NCI-H226 (cell line): ENCODE measurements at regions not wholly inside any gene's neighbourhood (a gene's known extent, or its start where the extent isn't known, plus 50 kb on each side); places are given as distances from the start of the nearest gene placed in this dataset.
A peak's percentile ranks its signal among the peaks of the same experiment; 100 is the strongest.

Source experiments
- DNase-seq: peaks from one replicate; pipeline ENCODE4 v3.0.0-alpha.2; 2015

DNA sequence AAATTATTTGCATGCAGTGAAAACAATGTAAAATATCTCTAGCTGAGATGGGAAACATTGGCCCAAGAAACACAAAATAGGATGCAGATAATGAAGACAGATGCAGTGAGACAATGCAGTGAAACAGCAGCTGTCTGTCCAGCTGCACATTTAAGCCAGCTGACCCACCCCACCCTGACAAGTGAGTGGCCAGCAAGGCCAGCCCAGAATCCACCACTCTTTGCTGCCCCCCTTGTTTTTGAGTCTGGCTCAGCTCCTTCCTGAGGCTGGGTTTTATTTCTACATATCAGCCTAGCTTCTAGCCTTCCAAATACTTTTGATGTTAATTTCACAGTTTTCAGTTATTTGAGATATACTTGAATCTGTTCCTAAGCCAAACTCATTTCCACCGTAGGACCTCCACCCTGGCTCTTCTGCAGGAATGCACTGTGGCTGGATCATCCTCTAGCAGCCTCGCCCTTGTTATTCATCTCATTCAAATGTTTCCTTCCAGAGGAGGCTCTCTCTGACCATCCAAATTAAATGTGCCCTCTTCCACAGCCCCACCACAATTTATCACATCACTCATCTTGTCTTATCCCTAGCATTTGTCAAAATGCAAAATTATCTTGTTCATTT is 154.1 kb upstream of the POU2AF2 start:
- no peak for DNase-seq

DNA sequence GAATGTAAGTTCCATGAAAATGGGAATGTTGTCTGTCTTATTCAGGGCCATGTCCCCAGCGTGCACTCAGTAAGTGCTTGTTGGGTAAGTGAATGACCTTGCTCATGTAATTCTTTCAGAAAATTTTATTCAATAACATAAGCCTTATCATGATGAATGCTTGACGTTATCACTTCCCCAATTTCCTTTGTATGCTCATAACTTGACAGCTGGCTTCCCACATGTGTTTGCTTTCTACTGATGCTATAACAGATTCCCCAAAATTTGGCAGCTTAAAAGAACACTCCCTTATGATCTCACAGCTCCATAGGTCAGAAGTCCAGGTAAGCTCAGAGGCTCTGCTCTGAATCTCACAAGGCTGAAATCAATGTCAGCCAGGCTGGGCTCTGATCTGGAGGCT is 155.8 kb upstream of the POU2AF2 start:
- DNase-seq: peak; percentile 5

DNA sequence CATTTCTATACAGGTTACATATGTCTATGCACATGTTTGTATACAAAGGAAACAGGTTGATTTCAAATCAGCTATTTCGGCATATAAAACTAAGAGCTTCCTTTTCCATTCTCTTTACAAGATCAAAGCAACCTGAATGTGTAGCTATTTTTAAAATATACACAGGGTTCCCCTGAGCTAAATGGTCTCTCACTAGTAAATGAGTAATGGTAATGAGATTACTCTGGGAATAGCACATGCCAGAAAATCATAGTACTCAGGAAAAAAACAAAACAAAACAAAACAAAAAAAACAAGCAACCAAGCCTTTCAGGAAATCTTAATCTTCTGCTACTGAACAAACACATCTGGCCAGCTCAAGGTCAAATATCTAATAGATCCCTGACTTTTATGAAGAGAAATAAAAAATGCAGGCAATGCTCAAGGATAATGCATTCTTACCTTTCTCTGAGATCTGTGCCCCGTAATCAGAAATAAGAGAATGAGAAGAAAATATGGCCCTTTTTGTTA is 156.6 kb upstream of the POU2AF2 start:
- no peak for DNase-seq

DNA sequence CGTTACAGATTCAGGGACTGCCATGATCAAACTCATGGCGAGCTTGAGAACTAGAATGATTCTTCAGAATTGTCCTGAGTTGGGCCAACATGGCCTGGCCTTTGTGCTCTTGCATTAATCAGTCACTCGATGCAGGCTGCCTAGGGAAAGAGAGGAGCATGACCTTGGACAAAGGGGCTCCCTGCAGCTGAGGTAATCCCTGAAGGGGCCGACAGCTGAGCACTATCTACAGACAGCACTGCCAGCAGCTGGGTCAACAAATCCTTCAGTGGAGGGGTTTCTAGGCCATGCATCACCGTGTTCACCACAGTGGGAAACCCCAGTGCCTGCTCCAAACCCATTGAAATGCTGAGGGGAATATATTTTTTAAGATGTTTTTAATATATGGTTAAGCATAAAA is 159.5 kb upstream of the POU2AF2 start:
- DNase-seq: no peak

DNA sequence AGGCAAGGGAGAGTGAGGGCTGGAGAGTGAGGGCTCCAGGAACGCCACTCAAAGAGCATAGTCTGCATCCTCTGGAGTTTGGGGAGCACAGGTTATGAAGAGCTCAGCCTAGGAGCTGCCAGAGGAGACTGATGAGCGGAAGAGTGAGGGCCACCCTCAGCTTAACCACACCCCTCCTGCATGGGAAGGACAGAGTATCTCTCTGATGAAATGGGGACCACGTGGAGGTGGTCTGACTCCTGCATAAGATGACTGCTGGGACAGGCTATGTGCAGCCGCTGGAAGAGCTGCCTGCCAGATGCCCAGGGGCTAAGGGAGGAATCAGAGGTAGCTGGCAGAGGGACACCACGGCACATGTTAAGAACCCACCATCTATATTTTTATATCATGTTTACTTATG is 162.9 kb upstream of the POU2AF2 start:
- no peak for DNase-seq

DNA sequence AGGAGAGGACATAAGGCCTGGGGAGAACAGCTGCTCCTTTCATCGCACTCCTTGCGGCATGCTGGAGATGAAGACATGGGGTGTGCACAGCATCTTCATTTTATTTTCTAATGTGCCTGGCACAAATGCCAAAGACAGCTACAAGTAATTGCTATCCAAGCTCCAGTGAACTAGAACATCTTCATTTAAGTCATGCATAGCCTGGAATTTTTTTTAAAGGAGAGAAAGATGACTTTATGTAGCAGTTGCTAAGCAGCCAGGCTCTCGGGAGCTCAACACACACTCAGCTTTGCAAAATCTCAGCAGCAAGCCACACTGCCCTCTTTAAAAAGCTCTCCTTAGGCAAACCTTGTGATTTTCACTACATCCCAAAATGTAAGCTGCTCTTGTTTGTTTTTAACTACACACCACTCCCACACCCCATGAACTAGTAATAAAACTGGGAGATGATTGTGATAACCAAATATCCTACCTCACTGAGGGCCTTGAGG is 164.5 kb upstream of the POU2AF2 start:
- DNase-seq: no peak

DNA sequence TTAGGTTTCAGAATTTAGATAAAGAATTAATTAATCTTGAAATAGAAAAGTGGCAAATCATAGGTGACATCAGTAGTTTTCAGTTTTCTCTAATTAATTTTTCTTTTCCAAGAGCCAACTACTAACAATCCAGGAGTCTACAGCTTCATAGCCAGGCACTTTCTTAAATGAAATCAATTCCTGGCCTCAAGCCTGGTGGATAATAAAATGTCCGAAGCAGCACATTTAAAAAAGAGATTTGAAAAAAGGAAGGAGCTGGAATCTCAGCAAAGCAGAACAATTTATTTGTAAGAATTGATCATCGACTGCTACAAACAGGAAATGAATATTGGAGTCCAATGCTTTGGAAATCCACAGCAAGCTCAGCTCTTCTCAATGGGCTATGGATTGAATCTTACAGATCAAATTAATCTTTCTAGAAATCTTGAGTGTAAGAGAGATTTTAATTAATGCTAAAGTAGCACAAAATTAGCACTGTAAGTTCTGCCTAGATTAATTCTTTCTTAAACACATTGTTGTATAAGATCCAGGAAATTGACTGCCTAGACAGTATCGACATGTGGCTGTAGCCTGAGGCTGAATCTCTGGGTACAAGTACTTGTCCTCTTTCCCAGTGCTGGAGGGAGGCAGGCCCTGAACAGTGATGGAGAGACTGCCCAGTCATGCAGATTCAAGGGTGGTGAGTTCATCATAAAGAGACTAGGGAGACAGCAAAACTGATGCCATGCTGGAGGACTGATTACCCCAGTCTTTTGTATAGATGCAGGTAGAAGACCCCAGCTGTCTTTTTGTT is 167.8 kb upstream of the POU2AF2 start:
- DNase-seq: peak; percentile 8

DNA sequence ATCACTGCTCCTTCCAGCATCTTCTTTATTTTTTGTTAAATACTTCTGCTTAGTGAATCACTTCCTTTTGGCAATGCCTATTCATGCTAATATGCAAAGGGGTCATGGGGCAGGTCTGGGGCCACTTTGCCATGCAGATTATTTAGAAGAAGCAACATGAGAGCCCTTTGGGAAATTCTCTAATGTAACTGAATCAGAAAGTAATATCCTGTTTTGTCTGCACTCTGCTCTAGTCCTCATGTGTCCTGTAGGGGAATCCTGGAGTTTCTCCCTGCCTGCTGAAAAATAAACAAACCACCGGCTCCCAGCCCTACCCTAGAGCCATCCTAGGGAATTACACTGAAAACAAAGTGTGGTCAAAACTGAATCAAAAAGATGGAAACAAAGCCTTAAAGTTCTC is 176.5 kb upstream of the POU2AF2 start:
- DNase-seq: peak; percentile 21

DNA sequence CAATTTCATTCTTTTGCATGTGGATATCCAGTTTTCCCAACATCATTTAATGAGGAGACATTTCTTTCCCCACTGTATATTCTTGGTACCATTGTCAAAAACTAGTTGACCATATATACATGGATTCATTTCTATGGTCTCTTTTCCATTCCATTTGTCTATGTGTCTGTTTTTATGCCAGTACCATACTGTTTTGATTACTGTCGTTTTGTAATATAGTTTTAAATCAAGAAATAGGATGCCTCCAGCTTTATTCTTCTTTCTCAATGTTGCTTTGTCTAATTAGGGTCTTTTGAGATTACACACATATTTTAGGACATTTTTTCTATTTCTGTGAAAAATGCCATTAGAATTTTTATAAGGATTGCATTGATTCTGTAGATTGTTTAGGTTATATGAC is 177.5 kb upstream of the POU2AF2 start:
- no peak for DNase-seq

DNA sequence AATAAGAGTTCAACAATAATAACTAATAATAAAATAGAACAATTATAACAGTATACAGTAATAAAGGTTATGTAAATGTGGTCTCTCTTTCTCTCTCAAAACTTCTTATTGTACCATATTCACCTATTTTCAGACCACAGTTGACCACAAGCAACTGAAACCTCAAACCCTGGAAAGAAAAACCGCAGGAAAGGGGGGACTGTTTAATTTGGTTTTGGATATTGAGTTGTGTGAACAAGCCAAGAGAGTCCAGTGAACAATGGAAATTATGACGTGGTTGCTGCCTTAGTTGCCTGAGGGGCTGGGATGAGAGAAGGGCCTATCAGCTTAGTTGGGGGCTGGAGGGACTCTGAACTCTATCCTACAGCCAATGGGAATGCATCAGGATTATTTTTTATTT is 178.7 kb upstream of the POU2AF2 start:
- DNase-seq: no peak

DNA sequence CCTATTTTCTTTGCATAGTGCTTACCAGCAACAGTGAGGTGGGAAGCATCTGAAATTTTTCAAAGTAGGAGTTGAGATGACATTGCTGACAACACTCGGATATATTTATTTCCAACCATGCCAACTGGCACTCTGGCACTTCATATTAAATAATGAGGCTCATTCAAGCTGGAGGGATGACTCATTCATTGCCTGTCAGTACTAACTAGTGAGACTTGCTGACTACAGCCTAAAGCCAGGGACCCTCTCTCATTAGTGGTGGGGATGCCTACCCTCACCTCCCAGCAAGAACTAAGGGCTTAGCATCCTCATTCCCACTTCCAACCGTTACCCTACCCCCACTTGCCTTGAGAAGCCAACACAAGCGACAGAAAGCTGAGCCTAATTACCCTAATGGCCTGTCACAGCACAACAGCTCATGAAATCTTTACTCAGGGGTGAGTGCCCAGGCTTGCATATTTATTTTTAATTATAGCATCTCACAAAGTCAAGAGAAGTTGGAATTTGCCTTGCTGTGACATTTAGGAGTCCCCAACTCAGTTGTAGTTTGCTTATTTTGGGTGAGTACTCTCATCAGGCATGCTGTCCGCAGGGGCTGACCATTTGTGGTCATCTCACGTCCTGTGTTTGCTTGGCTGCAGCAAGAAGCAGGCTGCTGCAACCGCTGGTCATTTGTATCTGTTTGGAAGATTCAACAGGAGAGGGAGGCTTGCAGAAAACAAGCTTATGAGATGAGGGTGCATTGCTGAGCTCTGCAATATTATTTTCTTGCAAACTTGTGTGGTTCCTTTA is 181.6 kb upstream of the POU2AF2 start:
- peak; percentile 12 for DNase-seq

DNA sequence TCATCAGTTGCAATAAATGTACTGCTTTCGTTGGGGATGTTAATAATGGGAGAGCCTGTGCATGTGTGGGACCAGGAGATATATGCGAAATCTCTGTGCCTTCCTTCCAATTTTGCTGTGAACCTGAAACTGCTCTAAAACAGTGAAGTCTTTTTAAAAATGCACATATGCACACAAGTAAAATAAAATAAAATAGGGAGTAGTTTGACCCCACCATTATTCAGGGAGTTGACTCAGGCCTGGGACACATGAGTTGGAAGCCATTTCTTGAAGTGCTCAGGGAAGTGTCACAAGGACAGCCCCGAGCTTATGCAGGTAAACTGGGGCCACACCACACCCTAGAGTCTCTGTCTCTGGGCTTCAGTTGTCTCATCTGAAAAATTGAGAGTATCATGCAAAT is 183.1 kb upstream of the POU2AF2 start:
- no peak for DNase-seq

DNA sequence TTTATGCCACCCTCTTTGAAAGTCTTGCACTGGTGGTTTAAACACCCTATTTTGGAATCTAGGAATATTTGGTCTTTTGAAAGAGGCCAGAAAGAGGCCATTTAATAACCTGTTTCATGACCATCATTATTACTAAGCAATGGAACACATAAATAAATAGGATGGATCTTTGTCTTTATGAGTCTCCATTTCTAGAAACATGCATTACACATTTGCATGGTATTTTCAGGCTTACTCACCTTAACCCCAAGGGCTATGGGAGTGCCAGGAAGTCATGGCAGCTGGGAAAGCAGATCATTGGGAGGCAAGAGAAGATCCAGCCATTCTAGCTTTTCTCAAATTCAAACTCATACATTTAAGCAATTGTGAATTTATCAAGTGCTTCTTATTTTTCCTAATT is 185.8 kb upstream of the POU2AF2 start:
- DNase-seq: peak; percentile 83

DNA sequence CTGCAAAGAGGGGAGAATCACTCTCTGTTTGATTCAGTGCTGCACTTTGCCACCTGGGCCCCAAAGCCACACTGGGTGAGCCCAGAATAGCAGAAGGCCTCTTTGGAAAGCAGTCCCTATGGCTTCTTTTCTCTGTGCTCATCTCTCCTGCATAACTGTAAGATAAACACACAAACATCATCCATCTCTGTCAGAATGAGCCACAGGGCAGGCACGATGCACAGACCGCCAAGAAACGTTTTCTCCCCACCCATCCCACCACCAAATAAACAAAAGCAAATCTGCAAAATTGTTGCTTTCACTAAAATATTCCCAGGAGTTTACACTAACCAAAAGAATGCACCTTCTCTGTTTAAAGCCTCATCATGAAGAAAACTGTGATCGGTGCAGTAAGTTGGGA is 196.4 kb upstream of the POU2AF2 start:
- DNase-seq: no peak

DNA sequence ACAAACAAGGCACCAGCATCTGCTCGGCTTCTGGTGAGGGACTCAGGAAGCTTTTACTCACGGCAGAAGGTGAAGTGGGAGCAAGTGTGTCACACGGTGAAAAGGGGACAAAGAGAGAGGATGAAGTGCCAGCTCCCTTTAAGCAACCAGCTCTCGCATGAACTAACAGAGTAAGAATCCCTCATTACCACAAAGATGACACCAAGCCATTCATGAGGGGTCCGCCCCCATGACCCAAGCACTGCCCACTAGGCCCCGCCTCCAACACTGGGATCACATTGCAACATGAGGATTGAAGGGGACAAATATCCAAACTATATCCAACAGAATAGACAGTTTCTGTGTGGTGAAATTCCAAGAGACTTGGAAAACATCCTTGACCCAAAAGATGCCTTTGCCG is 198.2 kb upstream of the POU2AF2 start:
- no peak for DNase-seq

DNA sequence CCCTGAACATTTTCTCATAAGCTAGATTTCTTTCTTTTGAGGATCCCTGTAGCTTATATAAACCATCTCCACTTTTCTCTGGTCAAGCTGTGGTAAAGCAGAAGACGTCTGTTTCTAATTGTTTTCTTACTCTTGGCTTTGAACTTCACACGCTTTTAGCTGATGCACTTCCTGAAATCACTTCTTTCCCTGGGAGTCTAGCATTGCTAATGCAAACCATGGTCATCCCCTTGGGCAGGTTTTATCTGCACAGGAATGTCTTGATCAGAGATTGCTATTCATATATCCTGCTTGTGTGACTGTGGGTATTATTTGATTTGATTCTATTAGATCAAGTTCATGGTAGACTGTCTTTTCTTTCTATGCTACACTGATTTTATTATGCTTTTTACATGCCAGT is 199.2 kb upstream of the POU2AF2 start:
- DNase-seq: peak; percentile 36

DNA sequence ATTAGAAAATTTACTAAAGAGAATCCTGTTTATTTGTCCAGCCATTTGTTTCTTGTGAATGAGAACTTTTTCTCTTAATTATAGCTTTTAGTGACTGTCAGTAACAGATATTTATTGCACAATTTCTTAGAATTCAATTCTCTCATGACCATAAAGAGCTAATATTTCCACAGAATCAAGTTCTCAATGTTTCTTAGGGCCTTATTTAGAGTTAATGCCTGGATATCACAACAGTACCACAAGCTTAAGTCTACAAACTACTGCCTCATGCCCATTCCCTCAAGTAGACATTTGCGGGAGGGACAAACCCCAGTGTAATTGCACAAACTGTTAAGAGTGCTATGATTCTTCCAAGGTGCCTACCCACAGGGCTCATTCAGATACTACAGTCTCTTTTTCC is 199.7 kb upstream of the POU2AF2 start:
- no peak for DNase-seq

DNA sequence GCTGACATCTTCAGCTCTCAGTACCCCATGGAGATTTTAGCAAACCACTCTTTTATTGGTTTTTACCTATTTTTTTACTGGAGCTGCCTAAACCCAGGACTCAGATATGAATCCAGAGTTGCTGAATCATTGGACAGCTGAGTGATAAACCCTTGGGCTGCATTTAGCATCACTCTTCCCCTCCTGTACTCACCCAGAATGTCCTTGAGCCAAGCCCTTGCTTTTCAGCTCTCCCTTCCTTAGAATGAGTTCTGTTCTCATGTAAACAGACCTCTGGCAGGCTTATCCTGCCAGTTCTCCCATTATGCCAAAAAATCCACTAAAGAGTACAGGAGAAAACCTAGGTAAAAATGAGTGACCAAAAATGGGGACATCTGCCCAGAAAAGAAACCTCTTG is 200.1 kb upstream of the POU2AF2 start:
- no peak for DNase-seq

DNA sequence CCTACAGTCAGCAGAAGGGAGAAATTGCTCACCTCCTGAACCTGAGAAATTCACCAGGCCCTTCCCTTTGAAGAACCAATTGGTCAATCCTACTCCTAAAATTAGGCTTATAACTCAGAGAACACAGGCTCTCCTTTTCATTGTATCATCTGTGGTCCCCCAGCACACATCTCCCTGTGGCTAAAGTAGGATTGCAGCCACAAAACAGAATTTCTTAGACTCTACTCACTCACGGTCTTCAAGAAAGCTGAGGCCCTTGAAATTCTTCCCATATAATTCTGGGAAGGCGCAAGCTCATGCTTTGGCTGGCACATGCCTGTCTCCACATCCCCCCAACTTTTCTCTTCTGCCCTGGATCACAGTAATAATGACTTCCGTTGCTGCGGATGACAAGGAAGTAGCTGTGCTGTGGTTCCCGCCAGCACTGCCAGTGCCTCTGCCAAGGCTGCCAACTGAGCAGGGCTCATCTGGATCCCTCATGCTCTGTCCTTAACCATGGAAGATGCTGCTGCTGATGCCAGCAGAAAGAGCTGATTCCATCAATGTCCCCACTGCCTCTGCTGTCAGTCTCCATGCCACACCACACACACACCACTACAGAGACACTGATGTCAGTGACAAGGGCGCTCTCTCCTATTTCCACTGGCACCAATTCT is 200.6 kb upstream of the POU2AF2 start:
- no peak for DNase-seq

DNA sequence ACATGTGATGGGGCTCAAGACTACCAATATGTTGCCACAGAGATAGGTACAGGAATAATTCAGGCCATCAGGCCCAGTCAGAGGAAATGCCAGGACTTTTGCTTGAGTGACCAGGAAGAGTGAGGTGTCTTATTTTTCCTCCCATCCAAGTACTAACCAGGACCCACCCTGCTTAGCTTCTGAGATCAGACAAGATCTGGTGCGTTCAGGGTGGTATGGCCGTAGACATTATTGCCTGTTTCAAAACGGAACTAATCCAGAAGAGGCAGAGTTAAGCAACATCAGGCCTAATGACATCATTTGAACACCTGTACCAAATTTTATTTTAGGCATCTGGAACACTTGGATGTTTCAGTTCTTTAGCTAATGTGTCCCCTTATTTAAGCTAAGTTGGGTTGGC is 205.5 kb upstream of the POU2AF2 start:
- no peak for DNase-seq

DNA sequence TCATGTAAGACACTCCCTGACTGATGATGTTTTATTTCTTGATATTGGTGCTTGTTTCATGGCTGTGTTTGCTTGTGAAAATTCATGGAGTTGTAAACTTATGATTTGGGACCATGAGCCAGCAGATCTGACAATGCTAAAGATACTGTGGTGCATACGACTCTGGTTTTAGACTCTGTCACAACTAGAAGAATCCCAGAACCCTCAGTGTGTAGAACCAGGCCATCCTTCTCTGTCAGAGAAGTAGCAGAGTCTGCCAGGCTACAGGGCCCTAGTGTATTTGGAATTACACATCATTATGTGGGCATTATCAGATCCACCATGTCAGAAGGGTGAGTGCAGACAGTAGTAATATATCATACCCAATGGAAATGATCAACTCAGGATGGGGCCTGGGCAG is 209.8 kb upstream of the POU2AF2 start:
- DNase-seq: no peak

DNA sequence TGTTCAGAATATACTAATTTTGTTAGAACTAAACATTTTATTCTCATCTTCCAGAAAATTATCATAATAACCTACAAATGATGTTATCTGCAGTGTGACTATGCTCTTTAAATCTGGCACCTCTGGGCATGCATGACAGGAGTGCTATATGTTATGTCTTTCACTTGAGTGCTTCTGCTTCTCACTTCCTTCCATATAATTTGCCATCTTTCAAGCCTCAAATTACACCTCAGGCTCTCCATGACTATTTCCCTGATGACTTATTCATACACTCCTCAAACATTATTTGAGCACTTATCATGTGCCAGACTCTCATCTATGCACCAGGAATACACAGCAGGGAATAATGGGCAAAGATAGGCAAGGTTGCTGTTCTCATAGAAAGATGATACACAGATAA is 219.3 kb upstream of the POU2AF2 start:
- DNase-seq: no peak

DNA sequence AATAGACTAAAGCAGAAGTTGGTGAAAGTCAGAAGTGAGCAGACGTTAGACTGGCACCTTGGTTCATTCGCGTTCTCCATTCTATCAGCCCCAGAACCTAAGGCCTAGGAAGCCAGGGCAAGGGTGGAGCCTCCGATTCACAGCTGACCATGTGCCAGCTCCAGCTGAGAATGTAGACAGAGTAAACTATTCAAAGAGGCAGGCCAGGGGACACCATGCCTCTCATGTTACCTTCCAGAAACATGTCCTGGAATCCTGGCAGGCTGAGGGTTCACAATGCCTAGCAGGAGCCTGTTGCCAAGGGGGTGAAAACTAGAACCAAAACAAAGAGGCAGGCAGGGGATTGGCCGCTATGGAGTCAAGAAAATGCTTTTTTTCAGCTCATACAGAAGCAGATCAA is 224.4 kb upstream of the POU2AF2 start:
- DNase-seq: no peak
